HG03039 (cell line): ENCODE measurements at regions not wholly inside any gene's neighbourhood (a gene's known extent, or its start where the extent isn't known, plus 50 kb on each side); places are given as distances from the start of the nearest gene placed in this dataset.

ENCODE experiments used
- ATAC-seq: cut with Tn5 transposase; IDR thresholded peaks from one replicate; pipeline ENCODE4 v1.9.1; 2021; ENCODE audit warnings: mild to moderate bottlenecking, moderate library complexity; ENCODE audit not compliant: unreplicated experiment

- no peak for ATAC-seq
Measured at GRCh38 chr3:21142949-21143348, 608.1 kb downstream of the ZNF385D start.

DNA sequence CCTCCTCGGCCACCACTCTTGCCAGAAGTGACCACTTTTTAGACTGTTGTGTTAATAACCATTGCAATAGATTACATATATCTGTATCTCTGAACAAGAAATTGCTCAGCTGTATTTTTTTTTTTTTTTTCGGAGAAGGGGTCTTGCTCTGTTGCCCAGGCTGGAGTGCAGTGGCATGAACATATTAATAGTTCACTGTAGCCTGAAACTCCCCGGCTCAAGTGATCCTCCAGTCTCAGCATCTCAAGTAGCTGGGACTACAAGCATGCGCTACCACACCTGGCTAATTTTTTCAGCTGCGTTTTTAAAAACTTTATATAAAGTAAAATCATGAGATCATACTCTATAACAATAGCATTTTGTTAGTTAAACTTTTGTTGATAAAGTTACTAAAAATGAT lies 609.0 kb downstream of the ZNF385D start:
- no peak for ATAC-seq

- ATAC-seq: no peak
Measured at GRCh38 chr3:21140785-21141184, 610.2 kb downstream of the ZNF385D start.

- ATAC-seq: no peak
Measured at GRCh38 chr3:21138085-21138484, 612.9 kb downstream of the ZNF385D start.

DNA sequence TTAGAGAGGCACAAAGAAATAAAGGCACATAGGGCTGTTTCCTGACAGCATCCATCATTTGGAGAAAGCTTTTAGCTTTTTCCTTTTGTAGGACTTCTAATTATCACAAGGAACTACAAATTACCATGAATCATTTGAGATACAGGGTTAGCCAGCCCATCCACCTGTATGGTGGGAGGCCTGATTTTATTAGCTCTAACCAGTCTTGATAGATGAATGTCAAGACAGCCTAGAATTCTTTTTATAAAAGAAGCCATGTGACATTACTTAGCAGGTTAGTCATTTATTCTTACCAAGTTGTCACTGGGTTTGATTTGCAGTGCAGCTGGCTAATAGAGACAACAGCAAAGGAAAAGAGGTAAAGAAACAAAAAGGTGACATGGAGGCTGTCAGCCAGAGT lies 618.1 kb downstream of the ZNF385D start:
- no peak for ATAC-seq

- ATAC-seq: no peak
Measured at GRCh38 chr3:21120826-21121225, 630.2 kb downstream of the ZNF385D start.

DNA sequence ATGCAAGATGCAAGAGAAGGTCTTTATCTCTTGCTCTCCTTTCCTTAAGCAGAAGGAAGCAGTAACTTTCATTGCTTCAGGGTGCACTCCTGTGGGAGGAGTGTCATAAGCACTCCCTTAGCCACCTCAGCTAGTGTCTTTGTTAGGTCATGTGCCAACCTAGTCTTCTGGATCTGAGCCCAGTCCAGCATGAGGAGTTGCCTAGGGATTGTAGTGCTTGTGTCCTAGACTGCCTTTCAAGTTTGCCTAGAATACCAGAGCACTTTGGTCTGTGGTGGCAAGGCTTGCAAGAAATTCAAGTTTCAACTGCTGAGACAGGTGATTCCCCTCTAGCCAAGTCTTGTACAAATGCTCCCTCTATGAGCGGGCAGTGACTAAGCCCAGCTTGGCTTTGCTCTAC lies 633.6 kb downstream of the ZNF385D start:
- no peak for ATAC-seq

- ATAC-seq: no peak
Measured at GRCh38 chr3:21109056-21109455, 642.0 kb downstream of the ZNF385D start.

GRCh38 chr3:21105784-21106183 lies 645.2 kb downstream of the ZNF385D start:
- ATAC-seq: no peak

DNA sequence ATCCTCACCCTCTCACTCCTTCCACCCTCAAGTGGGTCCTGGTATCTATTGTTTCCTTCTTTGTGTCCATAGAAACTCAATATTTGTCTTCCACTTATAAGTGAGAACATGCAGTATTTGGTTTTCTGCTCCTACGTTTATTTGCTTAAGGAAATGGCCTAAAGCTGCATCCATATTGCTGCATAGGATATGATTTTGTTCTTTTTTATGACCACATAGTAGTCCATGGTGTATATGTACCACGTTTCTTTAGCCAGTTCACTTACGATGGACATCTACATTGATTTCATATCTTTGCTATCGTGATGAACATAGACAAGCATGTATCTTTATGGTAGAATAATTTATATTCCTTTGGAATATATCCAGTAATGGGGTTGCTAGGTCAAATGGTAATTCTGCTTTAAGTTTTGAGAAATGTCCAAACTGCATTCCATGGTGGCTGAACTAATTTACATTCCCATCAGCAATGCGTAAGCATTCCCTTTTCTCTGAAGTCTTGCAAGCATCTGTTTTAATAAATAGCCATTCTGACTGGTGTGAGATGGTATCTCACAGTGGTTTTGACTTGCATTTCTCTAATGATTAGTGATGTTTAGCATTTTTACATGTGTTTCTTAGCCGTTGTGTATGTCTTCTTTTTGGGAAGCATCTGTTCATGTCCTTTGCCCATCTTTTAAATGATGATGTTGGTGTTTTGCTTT lies 650.2 kb downstream of the ZNF385D start:
- no peak for ATAC-seq

GRCh38 chr3:21094686-21095085 lies 656.3 kb downstream of the ZNF385D start:
- no peak for ATAC-seq

GRCh38 chr3:21073561-21073960 lies 677.4 kb downstream of the ZNF385D start:
- no peak for ATAC-seq

- ATAC-seq: no peak
Measured at GRCh38 chr3:21067031-21067813, 683.8 kb downstream of the ZNF385D start.

DNA sequence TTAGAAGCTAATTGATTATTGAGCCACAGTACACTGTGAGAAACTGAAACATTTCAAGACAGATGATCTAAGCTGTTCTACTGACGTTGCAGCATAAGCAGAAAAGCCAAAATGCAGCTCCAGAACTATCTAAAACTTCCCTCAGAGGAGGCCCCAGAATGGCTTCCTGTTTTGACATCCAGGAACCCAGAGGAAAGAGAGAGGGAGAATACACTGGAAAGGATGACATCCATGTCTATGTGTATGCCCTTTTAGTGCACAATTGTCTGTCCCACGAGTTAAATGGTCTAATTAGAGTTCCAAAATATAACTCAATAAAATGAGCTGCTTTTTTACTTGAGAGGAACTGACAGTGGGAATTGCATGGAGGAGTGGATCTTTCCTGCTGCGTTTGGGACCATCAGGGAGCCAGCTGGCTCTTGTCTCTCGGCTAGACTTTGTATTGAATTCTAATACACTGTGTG lies 688.1 kb downstream of the ZNF385D start:
- no peak for ATAC-seq

DNA sequence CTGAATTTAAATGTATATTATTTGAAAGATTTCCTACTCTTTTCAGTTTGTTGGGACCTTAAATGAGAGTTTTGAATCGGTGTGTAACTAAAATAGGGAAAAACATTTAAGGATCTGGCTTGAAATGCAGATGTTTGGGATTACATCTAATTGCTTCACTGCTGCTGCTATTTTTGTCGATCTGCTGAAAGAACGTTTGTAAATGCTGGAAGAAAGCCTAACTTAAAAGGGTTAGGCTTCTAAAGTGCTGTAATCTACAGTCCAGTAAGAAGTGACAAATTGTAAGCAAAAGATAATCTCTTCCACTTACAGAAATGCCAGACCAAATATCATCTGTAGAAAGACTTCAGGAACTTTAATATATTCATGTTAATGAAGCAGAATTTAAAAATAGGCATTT lies 691.6 kb downstream of the ZNF385D start:
- ATAC-seq: no peak

- no peak for ATAC-seq
Measured at GRCh38 chr3:21056293-21056692, 694.7 kb downstream of the ZNF385D start.

GRCh38 chr3:21055015-21055414 lies 696.0 kb downstream of the ZNF385D start:
- ATAC-seq: no peak

DNA sequence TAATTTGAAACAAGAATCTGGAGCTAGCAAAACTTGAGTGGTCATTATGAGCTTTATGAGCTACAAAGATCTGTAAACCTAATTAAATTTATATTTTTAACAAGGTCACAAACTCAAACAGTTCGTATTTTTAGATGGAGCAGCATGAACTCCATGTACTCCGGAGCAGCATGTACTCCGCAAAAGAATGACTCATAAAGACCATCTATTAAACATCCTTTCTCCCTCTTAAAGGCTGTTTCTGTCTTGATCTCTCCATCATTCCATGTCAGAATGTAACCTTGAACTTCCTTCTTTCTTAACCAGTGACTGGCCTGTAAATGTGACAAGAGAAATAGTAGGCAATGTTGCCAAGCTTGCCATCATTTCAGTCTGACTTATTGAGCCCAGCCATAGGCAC lies 696.9 kb downstream of the ZNF385D start:
- no peak for ATAC-seq

- no peak for ATAC-seq
Measured at GRCh38 chr3:21049334-21050062, 701.5 kb downstream of the ZNF385D start.

DNA sequence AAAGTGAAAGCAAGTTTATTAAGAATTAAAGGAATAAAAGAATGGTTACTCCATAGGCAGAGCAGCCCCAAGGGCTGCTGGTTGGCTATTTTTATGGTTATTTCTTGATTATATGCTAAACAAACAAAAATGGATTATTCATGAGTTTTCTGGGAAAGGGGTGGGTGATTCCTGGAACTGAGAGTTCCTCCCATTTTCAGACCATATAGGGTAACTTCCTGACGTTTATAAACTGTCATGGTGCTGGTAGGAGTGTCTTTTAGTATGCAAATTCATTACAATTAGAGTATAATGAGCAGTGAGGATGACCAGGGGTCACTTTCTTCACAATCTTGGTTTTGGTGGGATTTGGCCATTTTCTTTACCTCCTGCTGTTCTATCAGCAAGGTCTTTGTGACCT lies 707.9 kb downstream of the ZNF385D start:
- ATAC-seq: no peak

- ATAC-seq: no peak
Measured at GRCh38 chr3:21042184-21042583, 708.8 kb downstream of the ZNF385D start.

- no peak for ATAC-seq
Measured at GRCh38 chr3:21041621-21042020, 709.4 kb downstream of the ZNF385D start.
